ENCODE measurements at regions not wholly inside any gene's neighbourhood (a gene's known extent, or its start where the extent isn't known, plus 50 kb on each side); places are given as distances from the start of the nearest gene placed in this dataset.
"Not testable (repeated sequence)": the region's sequence is repeated elsewhere in the genome, so short reads cannot be mapped to it uniquely, and the experiment has no call there.

DNA sequence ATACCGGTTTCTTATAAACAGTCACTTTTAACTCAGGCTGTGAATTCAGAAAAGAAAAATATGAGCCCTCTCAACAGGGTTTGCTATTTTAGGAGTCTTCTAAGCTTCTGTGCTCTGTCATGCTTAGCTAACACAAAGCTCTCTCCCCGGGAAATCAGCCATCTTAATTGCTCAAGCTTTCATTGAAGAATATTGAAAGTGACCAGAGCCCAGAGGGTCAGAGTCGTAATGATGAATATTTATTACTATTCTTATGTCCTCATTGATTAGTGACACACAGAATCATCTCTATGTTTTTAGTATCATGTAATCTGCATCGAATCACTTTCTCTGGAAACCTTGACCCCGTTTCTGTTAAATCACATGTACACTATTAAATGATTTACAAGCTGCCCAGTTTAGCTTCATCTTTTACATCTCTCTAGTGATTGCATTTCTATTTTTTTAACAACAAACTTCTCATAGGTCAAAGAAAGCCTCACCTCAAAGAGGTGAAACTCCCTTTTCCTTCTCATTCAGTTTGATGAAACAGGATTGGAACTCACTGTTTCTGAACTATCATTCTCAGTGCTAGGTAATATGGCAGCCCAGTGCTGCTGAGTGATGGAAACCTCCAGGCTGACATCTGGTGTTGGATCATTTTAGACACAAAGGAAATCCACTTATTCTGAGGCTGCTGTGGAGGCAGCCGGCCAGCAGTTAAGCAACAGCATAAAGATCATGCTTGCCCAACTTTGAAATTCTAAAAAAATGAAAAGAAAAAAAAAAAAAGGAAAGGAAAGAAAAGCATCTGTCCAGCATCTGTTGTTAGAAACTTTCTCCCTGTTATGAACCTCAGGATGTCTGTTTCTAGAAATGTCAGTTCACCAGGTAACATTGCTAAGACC, 96.3 kb downstream of the RFPL4B start:
- H3K36me3 ChIP-seq (ENCODE audit: control insufficient read depth in 2 of 2, insufficient read depth in 2 of 2, low read length in 1 of 2) = no peaks in the 10 kb centered on the region
- 94% methylated on average over 6 of the region's 6 CpGs for WGBS
- no peaks in the 10 kb centered on the region for H3K4me1 ChIP-seq (ENCODE audit: control insufficient read depth in 2 of 2, insufficient read depth in 2 of 2, low read length in 2 of 2)
- H3K9me3 ChIP-seq (ENCODE audit: control insufficient read depth in 2 of 2, insufficient read depth in 1 of 2, low read length in 1 of 2) = no peaks in the 10 kb centered on the region
- H3K4me3 ChIP-seq (ENCODE audit: low read length in 2 of 2) = no peak overlapping the region
- no peaks in the 10 kb centered on the region for H3K27me3 ChIP-seq (ENCODE audit: control insufficient read depth in 2 of 2, insufficient read depth in 1 of 2, low read length in 1 of 2)
- no peak overlapping the region for H3K27ac ChIP-seq (ENCODE audit: low read depth in 1 of 2, low read length in 1 of 2)
- no peak for DNase-seq (ENCODE audit: low read depth in 6 of 9, low spot score in 9 of 9)

DNA sequence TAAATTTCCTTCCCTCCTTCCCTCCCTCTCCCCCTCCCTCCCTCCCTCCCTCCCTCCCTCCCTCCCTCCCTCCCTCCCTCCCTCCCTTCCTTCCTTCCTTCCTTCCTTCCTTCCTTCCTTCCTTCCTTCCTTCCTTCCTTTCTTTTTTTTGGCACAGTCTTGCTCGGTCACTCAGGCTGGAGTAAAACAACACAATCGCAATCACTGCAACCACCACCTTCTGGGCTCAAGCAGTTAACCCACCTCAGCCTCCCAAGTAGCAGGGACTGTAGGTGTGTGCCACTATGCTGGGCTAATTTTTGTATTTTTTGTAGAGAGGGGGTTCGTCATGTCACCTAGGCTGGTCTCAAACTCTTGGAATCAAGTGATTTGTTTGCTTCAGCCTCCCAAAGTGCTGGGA, 101.7 kb downstream of the RFPL4B start:
- not testable (repeated sequence) for H3K27me3 ChIP-seq (ENCODE audit: control insufficient read depth in 2 of 2, insufficient read depth in 1 of 2, low read length in 1 of 2); H3K27ac ChIP-seq (ENCODE audit: low read depth in 1 of 2, low read length in 1 of 2); DNase-seq (ENCODE audit: low read depth in 6 of 9, low spot score in 9 of 9); H3K4me3 ChIP-seq (ENCODE audit: low read length in 2 of 2); H3K9me3 ChIP-seq (ENCODE audit: control insufficient read depth in 2 of 2, insufficient read depth in 1 of 2, low read length in 1 of 2); H3K36me3 ChIP-seq (ENCODE audit: control insufficient read depth in 2 of 2, insufficient read depth in 2 of 2, low read length in 1 of 2); H3K4me1 ChIP-seq (ENCODE audit: control insufficient read depth in 2 of 2, insufficient read depth in 2 of 2, low read length in 2 of 2)
- 92% methylated on average over 3 of the region's 3 CpGs for WGBS

DNA sequence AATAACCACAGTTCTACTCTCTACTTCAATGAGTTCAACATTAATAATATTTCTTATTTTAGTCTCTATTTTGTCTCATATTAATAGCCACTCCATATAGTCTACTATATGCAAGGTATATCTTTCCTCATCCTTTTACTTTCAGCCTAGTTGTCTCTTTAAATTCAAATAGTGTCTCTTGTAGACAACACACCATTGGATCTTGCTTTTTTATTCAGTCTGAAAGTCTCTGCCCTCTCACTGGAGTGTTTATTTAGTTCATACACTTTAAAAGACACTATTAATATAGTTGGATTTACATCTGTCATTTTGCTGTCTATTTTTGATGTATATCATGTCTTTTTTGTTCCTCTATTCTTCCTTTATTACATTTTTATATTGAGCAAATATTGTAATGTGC, 103.5 kb downstream of the RFPL4B start:
- DNase-seq (ENCODE audit: low read depth in 6 of 9, low spot score in 9 of 9) = no peak
- Histone ChIP-seq H3K27me3 (ENCODE audit: control insufficient read depth in 2 of 2, insufficient read depth in 1 of 2, low read length in 1 of 2) (no peaks in the 10 kb centered on the region), H3K4me1 (ENCODE audit: control insufficient read depth in 2 of 2, insufficient read depth in 2 of 2, low read length in 2 of 2) (no peaks in the 10 kb centered on the region), H3K36me3 (ENCODE audit: control insufficient read depth in 2 of 2, insufficient read depth in 2 of 2, low read length in 1 of 2) (no peaks in the 10 kb centered on the region), H3K4me3 (ENCODE audit: low read length in 2 of 2) (no peak overlapping the region), H3K27ac (ENCODE audit: low read depth in 1 of 2, low read length in 1 of 2) (no peak overlapping the region), H3K9me3 (ENCODE audit: control insufficient read depth in 2 of 2, insufficient read depth in 1 of 2, low read length in 1 of 2) (no peaks in the 10 kb centered on the region)

DNA sequence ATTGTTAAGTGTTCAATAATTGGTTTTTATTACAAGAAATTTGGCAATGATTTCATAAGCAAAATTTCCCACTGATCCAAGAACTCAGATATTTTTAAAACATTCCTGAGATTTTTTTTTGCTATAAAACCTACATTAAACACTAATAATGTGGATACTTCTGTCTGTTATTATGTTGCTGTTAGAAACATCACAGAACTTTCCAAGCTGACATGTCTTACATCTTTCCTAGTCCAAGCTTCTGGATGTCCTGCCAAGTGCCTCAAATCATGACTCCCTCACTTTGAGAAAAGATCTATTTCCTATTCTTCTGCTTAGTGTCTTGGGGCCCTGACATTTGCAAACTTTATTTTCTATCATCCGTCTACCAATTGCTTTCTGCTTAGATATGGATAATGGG, 110.8 kb downstream of the RFPL4B start:
- 54% methylated on average over 1 of the region's 1 CpG for WGBS
- no peaks in the 10 kb centered on the region for H3K36me3 ChIP-seq (ENCODE audit: control insufficient read depth in 2 of 2, insufficient read depth in 2 of 2, low read length in 1 of 2)
- no peaks in the 10 kb centered on the region for H3K9me3 ChIP-seq (ENCODE audit: control insufficient read depth in 2 of 2, insufficient read depth in 1 of 2, low read length in 1 of 2)
- no peaks in the 10 kb centered on the region for H3K4me1 ChIP-seq (ENCODE audit: control insufficient read depth in 2 of 2, insufficient read depth in 2 of 2, low read length in 2 of 2)
- H3K4me3 ChIP-seq (ENCODE audit: low read length in 2 of 2) = no peak overlapping the region
- H3K27ac ChIP-seq (ENCODE audit: low read depth in 1 of 2, low read length in 1 of 2) = no peak overlapping the region
- no peaks in the 10 kb centered on the region for H3K27me3 ChIP-seq (ENCODE audit: control insufficient read depth in 2 of 2, insufficient read depth in 1 of 2, low read length in 1 of 2)
- DNase-seq (ENCODE audit: low read depth in 6 of 9, low spot score in 9 of 9) = no peak

DNA sequence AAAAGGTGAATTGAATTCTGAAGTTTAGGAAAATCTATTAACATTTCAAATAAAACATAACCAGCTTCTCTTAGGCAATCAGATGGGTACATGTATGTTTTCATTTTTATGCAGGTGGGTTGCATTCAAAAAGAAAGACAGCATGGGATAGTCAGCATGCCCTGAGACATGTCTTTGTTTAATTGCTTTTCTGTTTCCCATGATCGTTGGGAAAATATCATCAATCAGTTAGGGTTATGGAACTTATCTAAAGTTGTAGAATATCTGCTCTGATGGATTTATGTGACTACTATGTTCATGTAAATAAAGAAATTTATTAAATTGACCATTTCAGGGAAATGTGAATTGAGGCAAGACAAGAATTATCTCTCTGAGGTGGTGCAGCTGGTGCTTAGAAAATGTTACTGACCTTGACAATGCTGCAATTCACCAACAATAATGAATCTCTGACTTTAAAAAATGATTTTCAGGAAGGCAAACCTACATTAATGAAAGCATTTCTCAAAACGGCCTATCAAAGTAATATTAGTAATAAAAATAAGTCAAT, 112.7 kb downstream of the RFPL4B start:
- Histone ChIP-seq H3K27me3 (ENCODE audit: control insufficient read depth in 2 of 2, insufficient read depth in 1 of 2, low read length in 1 of 2) (no peaks in the 10 kb centered on the region), H3K9me3 (ENCODE audit: control insufficient read depth in 2 of 2, insufficient read depth in 1 of 2, low read length in 1 of 2) (no peaks in the 10 kb centered on the region), H3K27ac (ENCODE audit: low read depth in 1 of 2, low read length in 1 of 2) (no peak overlapping the region), H3K4me1 (ENCODE audit: control insufficient read depth in 2 of 2, insufficient read depth in 2 of 2, low read length in 2 of 2) (no peaks in the 10 kb centered on the region), H3K36me3 (ENCODE audit: control insufficient read depth in 2 of 2, insufficient read depth in 2 of 2, low read length in 1 of 2) (no peaks in the 10 kb centered on the region), H3K4me3 (ENCODE audit: low read length in 2 of 2) (no peak overlapping the region)
- WGBS = 64% methylated on average over 2 of the region's 2 CpGs
- DNase-seq (ENCODE audit: low read depth in 6 of 9, low spot score in 9 of 9) = no peak

DNA sequence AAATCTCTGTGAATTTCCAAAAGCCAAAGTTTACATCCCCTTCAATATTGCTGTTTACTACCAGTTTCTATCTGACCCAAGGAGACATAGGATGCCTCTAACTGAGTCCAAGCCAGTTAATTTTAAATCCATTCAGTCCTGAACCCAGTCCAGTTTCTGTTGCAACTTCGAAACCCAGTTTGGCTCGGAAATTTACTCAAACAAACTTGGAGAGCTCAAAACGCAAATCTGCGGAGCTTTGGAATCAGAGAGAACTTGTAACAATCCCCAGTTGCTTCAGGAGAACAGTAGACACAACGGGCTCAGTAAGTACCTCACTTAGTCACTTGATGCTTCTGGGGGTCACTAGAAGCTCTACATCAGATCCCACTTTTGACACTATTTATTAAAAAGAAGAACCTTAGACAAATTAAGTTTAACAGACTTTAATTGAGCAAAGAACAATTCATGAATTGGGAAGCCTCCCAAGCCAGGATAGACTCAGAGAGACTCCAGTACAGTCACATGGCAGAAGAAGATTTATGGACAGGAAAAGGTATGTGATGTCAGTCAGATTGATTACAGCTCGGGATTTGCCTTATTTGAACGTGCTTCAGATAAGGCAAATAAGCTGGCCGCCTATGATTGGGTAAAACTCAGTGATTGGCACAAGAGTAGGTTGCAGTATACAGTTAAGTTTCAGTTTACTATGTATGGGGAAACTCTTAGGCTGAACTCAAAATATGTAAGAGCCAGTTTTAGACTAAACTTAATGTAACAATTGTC, 118.0 kb downstream of the RFPL4B start:
- Histone ChIP-seq H3K27me3 (ENCODE audit: control insufficient read depth in 2 of 2, insufficient read depth in 1 of 2, low read length in 1 of 2) (no peaks in the 10 kb centered on the region), H3K27ac (ENCODE audit: low read depth in 1 of 2, low read length in 1 of 2) (no peak overlapping the region), H3K9me3 (ENCODE audit: control insufficient read depth in 2 of 2, insufficient read depth in 1 of 2, low read length in 1 of 2) (no peaks in the 10 kb centered on the region), H3K4me1 (ENCODE audit: control insufficient read depth in 2 of 2, insufficient read depth in 2 of 2, low read length in 2 of 2) (no peaks in the 10 kb centered on the region), H3K36me3 (ENCODE audit: control insufficient read depth in 2 of 2, insufficient read depth in 2 of 2, low read length in 1 of 2) (no peaks in the 10 kb centered on the region), H3K4me3 (ENCODE audit: low read length in 2 of 2) (no peak overlapping the region)
- 89% methylated on average over 8 of the region's 8 CpGs for WGBS
- DNase-seq (ENCODE audit: low read depth in 6 of 9, low spot score in 9 of 9) = no peak

DNA sequence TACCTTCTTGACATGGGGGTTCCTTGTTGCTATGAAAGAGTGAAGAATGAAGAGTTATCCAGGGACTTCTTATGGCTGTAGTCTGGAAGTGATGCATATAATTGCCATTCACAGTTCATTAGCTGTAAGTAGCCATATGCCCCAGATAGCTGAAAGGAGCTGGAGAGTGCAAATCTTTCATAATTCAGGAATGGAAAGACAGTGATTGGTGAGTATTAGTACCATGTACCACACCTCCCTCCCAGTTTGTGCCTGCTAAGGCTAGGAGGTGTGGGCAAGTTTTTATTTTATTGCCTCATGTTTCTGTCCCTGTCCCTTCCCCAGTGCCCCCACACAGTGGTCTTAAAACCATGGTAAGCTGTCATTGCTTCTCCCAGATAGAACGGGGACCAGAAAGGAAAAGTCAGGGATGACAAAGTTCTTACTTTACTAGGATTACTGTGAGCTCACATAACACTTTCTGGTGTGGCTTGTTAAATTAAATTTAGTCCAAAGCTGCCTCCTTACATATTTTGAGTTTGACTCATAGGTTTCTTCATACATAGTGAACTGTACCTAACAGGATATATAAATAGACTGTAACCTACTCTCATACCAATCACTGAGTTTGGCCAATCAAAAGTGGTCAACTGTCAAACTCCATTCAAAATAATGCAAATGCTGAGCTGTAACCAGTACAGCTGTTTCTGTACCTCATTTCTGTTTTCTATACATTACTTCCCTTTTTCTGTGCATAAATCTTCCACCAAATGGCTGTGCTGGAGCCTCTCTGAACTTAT, 119.4 kb downstream of the RFPL4B start:
- 74% methylated on average over 1 of the region's 1 CpG for WGBS
- H3K27ac ChIP-seq (ENCODE audit: low read depth in 1 of 2, low read length in 1 of 2) = no peak overlapping the region
- no peak overlapping the region for H3K4me3 ChIP-seq (ENCODE audit: low read length in 2 of 2)
- H3K27me3 ChIP-seq (ENCODE audit: control insufficient read depth in 2 of 2, insufficient read depth in 1 of 2, low read length in 1 of 2) = no peaks in the 10 kb centered on the region
- no peaks in the 10 kb centered on the region for H3K36me3 ChIP-seq (ENCODE audit: control insufficient read depth in 2 of 2, insufficient read depth in 2 of 2, low read length in 1 of 2)
- no peaks in the 10 kb centered on the region for H3K9me3 ChIP-seq (ENCODE audit: control insufficient read depth in 2 of 2, insufficient read depth in 1 of 2, low read length in 1 of 2)
- no peaks in the 10 kb centered on the region for H3K4me1 ChIP-seq (ENCODE audit: control insufficient read depth in 2 of 2, insufficient read depth in 2 of 2, low read length in 2 of 2)
- DNase-seq (ENCODE audit: low read depth in 6 of 9, low spot score in 9 of 9) = no peak

DNA sequence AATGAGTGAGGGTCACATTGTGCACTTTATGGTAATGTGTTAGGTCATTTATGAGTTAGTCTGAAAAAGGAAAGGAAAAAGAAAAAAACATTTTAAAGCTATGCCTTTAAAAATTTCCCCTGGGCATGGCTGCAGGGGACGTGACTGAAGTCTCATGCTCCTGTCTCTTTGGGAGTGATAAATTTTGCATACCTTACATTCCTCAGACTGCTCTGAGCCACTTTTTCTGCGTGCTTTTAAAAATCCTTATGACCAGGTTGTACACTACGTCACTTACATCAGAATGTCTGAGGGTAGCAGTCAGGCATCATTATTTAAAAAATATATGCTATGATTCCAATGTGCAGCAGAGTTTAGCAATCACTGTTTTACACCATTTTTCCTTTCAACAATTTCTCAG, 121.2 kb downstream of the RFPL4B start:
- no peaks in the 10 kb centered on the region for H3K36me3 ChIP-seq (ENCODE audit: control insufficient read depth in 2 of 2, insufficient read depth in 2 of 2, low read length in 1 of 2)
- no peak overlapping the region for H3K27ac ChIP-seq (ENCODE audit: low read depth in 1 of 2, low read length in 1 of 2)
- no peaks in the 10 kb centered on the region for H3K27me3 ChIP-seq (ENCODE audit: control insufficient read depth in 2 of 2, insufficient read depth in 1 of 2, low read length in 1 of 2)
- WGBS = 89% methylated on average over 3 of the region's 3 CpGs
- no peak overlapping the region for H3K4me3 ChIP-seq (ENCODE audit: low read length in 2 of 2)
- DNase-seq (ENCODE audit: low read depth in 6 of 9, low spot score in 9 of 9) = no peak
- H3K9me3 ChIP-seq (ENCODE audit: control insufficient read depth in 2 of 2, insufficient read depth in 1 of 2, low read length in 1 of 2) = no peaks in the 10 kb centered on the region
- H3K4me1 ChIP-seq (ENCODE audit: control insufficient read depth in 2 of 2, insufficient read depth in 2 of 2, low read length in 2 of 2) = no peaks in the 10 kb centered on the region

DNA sequence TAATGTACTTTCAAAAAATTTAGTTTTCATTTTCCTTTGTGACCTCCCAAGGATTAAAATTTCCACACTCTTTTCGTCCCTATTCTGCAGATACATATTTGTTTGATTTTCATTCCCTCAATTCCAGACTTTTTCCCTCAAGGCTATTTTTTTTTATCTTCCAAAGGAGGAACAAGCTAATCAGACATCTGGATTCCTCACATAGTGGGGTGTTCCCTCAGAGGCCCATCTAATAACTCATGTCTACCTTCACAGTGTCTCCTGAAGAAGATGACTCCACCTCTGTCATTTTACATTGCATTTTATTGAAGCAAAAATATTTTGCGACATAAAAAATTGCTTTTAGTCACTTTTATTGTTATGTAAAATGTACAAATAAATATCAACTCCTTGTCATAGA, 122.2 kb downstream of the RFPL4B start:
- Histone ChIP-seq H3K27ac (ENCODE audit: low read depth in 1 of 2, low read length in 1 of 2) (no peak overlapping the region), H3K36me3 (ENCODE audit: control insufficient read depth in 2 of 2, insufficient read depth in 2 of 2, low read length in 1 of 2) (no peaks in the 10 kb centered on the region), H3K9me3 (ENCODE audit: control insufficient read depth in 2 of 2, insufficient read depth in 1 of 2, low read length in 1 of 2) (no peaks in the 10 kb centered on the region), H3K4me1 (ENCODE audit: control insufficient read depth in 2 of 2, insufficient read depth in 2 of 2, low read length in 2 of 2) (no peaks in the 10 kb centered on the region), H3K27me3 (ENCODE audit: control insufficient read depth in 2 of 2, insufficient read depth in 1 of 2, low read length in 1 of 2) (no peaks in the 10 kb centered on the region), H3K4me3 (ENCODE audit: low read length in 2 of 2) (no peak overlapping the region)
- no peak for DNase-seq (ENCODE audit: low read depth in 6 of 9, low spot score in 9 of 9)
- 91% methylated on average over 2 of the region's 2 CpGs for WGBS

All from thymus (tissue), 11 donors.